Parathyroid adenoma (tissue), 2 donors: ENCODE measurements at regions not wholly inside any gene's neighbourhood (a gene's known extent, or its start where the extent isn't known, plus 50 kb on each side); places are given as distances from the start of the nearest gene placed in this dataset.
"Not testable (repeated sequence)": the region's sequence is repeated elsewhere in the genome, so short reads cannot be mapped to it uniquely, and the experiment has no call there.

ENCODE experiments used
- H2AFZ ChIP-seq: fragments of 300-600 bp; sonication (generic); one replicate; pipeline ENCODE4 v1.7.0; 2017; ENCODE audit warnings: antibody characterized with exemption, mild to moderate bottlenecking
- H3K27ac ChIP-seq: fragments of 300-600 bp; sonication (generic); one replicate; pipeline ENCODE4 v1.7.0; 2017
- H3K27me3 ChIP-seq: fragments of 300-600 bp; sonication (generic); one replicate; pipeline ENCODE4 v1.7.0; 2017; ENCODE audit warnings: low read length; ENCODE audit not compliant: control insufficient read depth, insufficient read depth
- H3K36me3 ChIP-seq: fragments of 300-600 bp; sonication (generic); one replicate; pipeline ENCODE4 v1.7.0; 2017; ENCODE audit warnings: low read length; ENCODE audit not compliant: control insufficient read depth, insufficient read depth
- H3K4me1 ChIP-seq: fragments of 300-600 bp; sonication (generic); one replicate; pipeline ENCODE4 v1.7.0; 2017; ENCODE audit warnings: control low read depth
- H3K4me2 ChIP-seq: fragments of 300-600 bp; sonication (generic); one replicate; pipeline ENCODE4 v1.7.0; 2017; ENCODE audit warnings: low read length
- H3K4me3 ChIP-seq: fragments of 300-600 bp; sonication (generic); one replicate; pipeline ENCODE4 v1.7.0; 2017; ENCODE audit warnings: low read depth, low read length
- H3K79me2 ChIP-seq: fragments of 300-600 bp; sonication (generic); one replicate; pipeline ENCODE4 v1.7.0; 2017; ENCODE audit warnings: control low read depth
- H3K9ac ChIP-seq: fragments of 300-600 bp; sonication (generic); one replicate; pipeline ENCODE4 v1.7.0; 2017; ENCODE audit warnings: mild to moderate bottlenecking
- H3K9me3 ChIP-seq: fragments of 300-600 bp; sonication (generic); one replicate; pipeline ENCODE4 v1.7.0; 2017; ENCODE audit warnings: low read length; ENCODE audit not compliant: control insufficient read depth
- CTCF ChIP-seq: fragments of 300-600 bp; sonication (generic); IDR thresholded peaks from one replicate; pipeline ENCODE4 v1.7.0; 2017; ENCODE audit warnings: antibody characterized with exemption, mild to moderate bottlenecking
- donor health status: primary hyperparathyroidism.

GRCh38 chr1:67503974-67504373, 73.8 kb upstream of the SERBP1 start:
- no peak overlapping the region for H3K4me3 ChIP-seq
- TF ChIP-seq CTCF: no peak
- no peak overlapping the region for H3K4me2 ChIP-seq
- H3K79me2 ChIP-seq: no peaks in the 10 kb centered on the region
- no peak overlapping the region for H3K9ac ChIP-seq
- H3K27ac ChIP-seq: no peak overlapping the region
- no peaks in the 10 kb centered on the region for H3K4me1 ChIP-seq
- H3K9me3 ChIP-seq: no peaks in the 10 kb centered on the region
- H2AFZ ChIP-seq: no peak overlapping the region
- no peaks in the 10 kb centered on the region for H3K36me3 ChIP-seq
- H3K27me3 ChIP-seq: no peaks in the 10 kb centered on the region

- not testable (repeated sequence) for H3K27ac ChIP-seq, H3K9me3 ChIP-seq
Measured at GRCh38 chr1:67513392-67514294, 83.4 kb upstream of the SERBP1 start.

GRCh38 chr1:67514300-67514699, 84.1 kb upstream of the SERBP1 start:
- H3K27me3 ChIP-seq: no peaks in the 10 kb centered on the region
- H2AFZ ChIP-seq: no peak overlapping the region
- H3K79me2 ChIP-seq: no peaks in the 10 kb centered on the region
- no peak overlapping the region for H3K4me2 ChIP-seq
- H3K9me3 ChIP-seq: no peaks in the 10 kb centered on the region
- H3K4me3 ChIP-seq: no peak overlapping the region
- no peak overlapping the region for H3K27ac ChIP-seq
- no peak for TF ChIP-seq CTCF
- no peaks in the 10 kb centered on the region for H3K36me3 ChIP-seq
- no peak overlapping the region for H3K9ac ChIP-seq
- no peaks in the 10 kb centered on the region for H3K4me1 ChIP-seq

More at GRCh38 chr1:67513392-67514294, 83.4 kb upstream of the SERBP1 start:
- H3K4me3 ChIP-seq, H3K9ac ChIP-seq, H3K36me3 ChIP-seq, H3K27me3 ChIP-seq, H3K4me1 ChIP-seq, H2AFZ ChIP-seq, H3K79me2 ChIP-seq, H3K4me2 ChIP-seq: not testable (repeated sequence)

GRCh38 chr1:67514786-67515185, 84.6 kb upstream of the SERBP1 start:
- no peak for TF ChIP-seq CTCF
- Histone ChIP-seq H3K9ac (no peak overlapping the region), H3K36me3 (no peaks in the 10 kb centered on the region), H3K27ac (no peak overlapping the region), H3K79me2 (no peaks in the 10 kb centered on the region), H3K4me3 (no peak overlapping the region), H3K4me1 (no peaks in the 10 kb centered on the region), H2AFZ (no peak overlapping the region), H3K4me2 (no peak overlapping the region), H3K27me3 (no peaks in the 10 kb centered on the region), H3K9me3 (no peaks in the 10 kb centered on the region)

GRCh38 chr1:67515324-67516080, 85.3 kb upstream of the SERBP1 start:
- no peaks in the 10 kb centered on the region for H3K36me3 ChIP-seq
- no peak overlapping the region for H3K27ac ChIP-seq
- no peaks in the 10 kb centered on the region for H3K27me3 ChIP-seq
- no peak overlapping the region for H3K4me2 ChIP-seq
- no peaks in the 10 kb centered on the region for H3K79me2 ChIP-seq
- H3K4me3 ChIP-seq: no peak overlapping the region
- H2AFZ ChIP-seq: no peak overlapping the region
- no peaks in the 10 kb centered on the region for H3K9me3 ChIP-seq
- no peaks in the 10 kb centered on the region for H3K4me1 ChIP-seq
- no peak overlapping the region for H3K9ac ChIP-seq
- no peak for TF ChIP-seq CTCF
